ENCODE measurements at regions not wholly inside any gene's neighbourhood (a gene's known extent, or its start where the extent isn't known, plus 50 kb on each side); places are given as distances from the start of the nearest gene placed in this dataset.

DNA sequence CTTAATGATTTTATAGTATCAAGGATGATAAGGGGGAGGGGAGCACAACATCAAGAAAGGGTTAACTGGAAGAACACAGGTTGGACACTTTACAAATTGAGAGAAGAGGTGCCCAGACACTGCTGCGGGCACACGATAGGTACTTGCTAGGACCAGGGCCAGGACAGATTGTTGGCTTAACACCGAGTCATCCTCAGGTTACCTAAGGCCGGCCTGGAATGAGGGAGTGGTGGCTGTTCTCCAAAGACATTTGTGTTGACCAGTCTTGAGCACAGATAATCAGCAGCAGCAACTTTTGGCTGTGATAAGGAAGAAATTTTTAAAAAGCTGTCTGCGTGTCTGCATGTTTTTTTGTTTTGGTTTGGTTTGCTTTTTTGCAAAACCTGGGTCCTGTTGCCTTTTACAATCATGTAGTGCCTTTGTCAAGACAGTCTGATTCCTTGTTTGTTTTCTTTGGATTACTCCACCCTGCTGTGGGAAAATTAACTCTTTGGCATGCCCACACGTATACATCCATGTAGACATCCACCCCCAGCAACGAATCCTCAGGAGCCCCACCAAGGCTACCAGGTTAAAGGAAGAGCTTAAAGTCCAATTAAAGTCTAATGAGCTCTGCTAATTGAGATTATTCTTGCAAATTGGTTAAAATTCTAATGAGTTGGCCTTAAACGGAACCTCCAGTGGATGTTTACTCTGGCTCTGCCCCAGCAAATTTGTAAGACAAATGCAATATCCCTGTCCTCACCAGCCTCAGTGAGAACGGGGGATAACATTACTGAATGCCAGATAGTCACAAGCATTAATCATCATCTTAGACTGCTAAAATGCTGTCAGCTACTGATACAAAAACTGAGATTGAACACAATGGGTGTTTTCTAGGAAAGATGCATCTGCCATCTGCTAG is 382.3 kb downstream of the ACTL7B start:
- Mint-ChIP-seq H3K27ac (no peak overlapping the region), H3K9me3 (peaks cover 9% of the 10 kb centered on the region), H3K27me3 (no peaks in the 10 kb centered on the region), H3K4me3 (no peak overlapping the region), H3K4me1 (ENCODE audit: low read depth) (no peaks in the 10 kb centered on the region), H3K36me3 (ENCODE audit: low read depth) (no peaks in the 10 kb centered on the region)

GRCh38 chr9:108469654-108470053 is 386.1 kb downstream of the ACTL7B start:
- H3K4me3 Mint-ChIP-seq = no peak overlapping the region
- no peaks in the 10 kb centered on the region for H3K27me3 Mint-ChIP-seq
- no peaks in the 10 kb centered on the region for H3K36me3 Mint-ChIP-seq (ENCODE audit: low read depth)
- H3K9me3 Mint-ChIP-seq = peaks cover 9% of the 10 kb centered on the region
- H3K27ac Mint-ChIP-seq = no peak overlapping the region
- H3K4me1 Mint-ChIP-seq (ENCODE audit: low read depth) = no peaks in the 10 kb centered on the region

- no peak overlapping the region for H3K27ac Mint-ChIP-seq
Observed at GRCh38 chr9:108468364-108468763, 387.4 kb downstream of the ACTL7B start.

DNA sequence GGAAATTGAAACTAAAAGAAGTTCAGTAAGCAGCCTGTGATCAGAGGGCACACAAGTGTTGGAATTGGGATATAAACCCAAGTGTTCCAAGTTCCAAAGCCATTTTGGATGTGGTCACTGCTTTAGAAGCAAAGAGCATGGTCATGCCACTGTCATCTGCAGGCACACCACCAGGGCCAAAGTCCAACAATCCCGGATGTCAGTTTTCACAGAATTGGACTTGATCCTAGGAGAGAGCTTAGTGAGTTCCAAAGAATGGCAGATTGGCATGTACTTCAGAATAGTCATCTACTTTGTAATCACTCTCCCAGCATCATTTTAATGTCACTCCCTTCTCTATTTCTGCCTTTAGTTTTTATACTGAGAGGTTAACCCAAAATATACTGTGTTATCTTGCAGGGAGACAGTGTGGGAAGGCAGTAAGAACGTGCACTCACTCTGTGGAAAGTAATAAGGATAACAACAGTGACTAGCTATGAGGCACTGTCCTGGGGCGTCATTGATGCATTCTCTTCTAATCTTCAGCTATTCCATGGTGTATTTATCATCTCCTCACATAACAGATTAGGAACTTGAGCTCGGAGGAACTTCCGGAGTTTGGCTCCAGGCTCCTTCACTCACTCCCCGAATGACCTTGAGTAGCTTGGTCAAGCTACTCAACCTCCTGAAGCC is 388.0 kb downstream of the ACTL7B start:
- no peak overlapping the region for H3K4me3 Mint-ChIP-seq
- no peaks in the 10 kb centered on the region for H3K27me3 Mint-ChIP-seq
- no peaks in the 10 kb centered on the region for H3K4me1 Mint-ChIP-seq (ENCODE audit: low read depth)
- no peak overlapping the region for H3K27ac Mint-ChIP-seq
- peaks cover 9% of the 10 kb centered on the region for H3K9me3 Mint-ChIP-seq
- H3K36me3 Mint-ChIP-seq (ENCODE audit: low read depth) = no peaks in the 10 kb centered on the region

More at GRCh38 chr9:108468364-108468763, 387.4 kb downstream of the ACTL7B start:
- H3K9me3 Mint-ChIP-seq = peaks cover 9% of the 10 kb centered on the region
- H3K4me1 Mint-ChIP-seq (ENCODE audit: low read depth) = no peaks in the 10 kb centered on the region
- H3K36me3 Mint-ChIP-seq (ENCODE audit: low read depth) = no peaks in the 10 kb centered on the region
- H3K4me3 Mint-ChIP-seq = no peak overlapping the region
- H3K27me3 Mint-ChIP-seq = no peaks in the 10 kb centered on the region

GRCh38 chr9:108467161-108467560 is 388.6 kb downstream of the ACTL7B start:
- no peaks in the 10 kb centered on the region for H3K36me3 Mint-ChIP-seq (ENCODE audit: low read depth)
- H3K27ac Mint-ChIP-seq = no peak overlapping the region
- H3K9me3 Mint-ChIP-seq = peaks cover 9% of the 10 kb centered on the region

DNA sequence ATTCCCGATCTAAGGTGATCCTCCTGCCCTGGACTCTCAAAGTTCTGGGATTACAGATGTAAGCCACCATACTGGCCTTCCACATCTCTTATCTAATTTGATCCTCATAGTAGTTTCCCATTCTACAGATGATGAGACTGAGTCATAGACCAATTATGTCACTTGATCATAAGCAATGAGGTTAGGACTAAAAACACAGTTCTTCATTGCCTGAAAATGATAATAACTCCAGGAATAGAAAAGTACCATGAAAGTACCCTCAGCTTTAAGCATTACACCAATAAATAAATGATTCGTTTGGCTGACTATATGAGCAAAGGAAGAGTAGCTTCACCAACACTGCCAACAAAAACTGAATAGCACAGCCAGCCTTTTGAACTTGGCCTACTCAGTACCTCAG is 389.5 kb downstream of the ACTL7B start:
- Mint-ChIP-seq H3K4me1 (ENCODE audit: low read depth) (no peaks in the 10 kb centered on the region), H3K9me3 (peaks cover 5% of the 10 kb centered on the region), H3K36me3 (ENCODE audit: low read depth) (no peaks in the 10 kb centered on the region), H3K27ac (no peak overlapping the region), H3K4me3 (no peak overlapping the region), H3K27me3 (no peaks in the 10 kb centered on the region)

More at GRCh38 chr9:108467161-108467560, 388.6 kb downstream of the ACTL7B start:
- Mint-ChIP-seq H3K27me3 (no peaks in the 10 kb centered on the region), H3K4me3 (no peak overlapping the region), H3K4me1 (ENCODE audit: low read depth) (no peaks in the 10 kb centered on the region)

GRCh38 chr9:108463932-108464606 is 391.7 kb downstream of the ACTL7B start:
- no peaks in the 10 kb centered on the region for H3K4me1 Mint-ChIP-seq (ENCODE audit: low read depth)
- H3K36me3 Mint-ChIP-seq (ENCODE audit: low read depth) = no peaks in the 10 kb centered on the region
- H3K27me3 Mint-ChIP-seq = no peaks in the 10 kb centered on the region
- H3K9me3 Mint-ChIP-seq = peaks cover 5% of the 10 kb centered on the region
- H3K27ac Mint-ChIP-seq = no peak overlapping the region
- H3K4me3 Mint-ChIP-seq = no peak overlapping the region

GRCh38 chr9:108456903-108457302 is 398.9 kb downstream of the ACTL7B start:
- no peak overlapping the region for H3K4me3 Mint-ChIP-seq
- no peak overlapping the region for H3K27ac Mint-ChIP-seq
- no peaks in the 10 kb centered on the region for H3K36me3 Mint-ChIP-seq (ENCODE audit: low read depth)
- H3K9me3 Mint-ChIP-seq = no peaks in the 10 kb centered on the region
- no peaks in the 10 kb centered on the region for H3K4me1 Mint-ChIP-seq (ENCODE audit: low read depth)
- no peaks in the 10 kb centered on the region for H3K27me3 Mint-ChIP-seq

DNA sequence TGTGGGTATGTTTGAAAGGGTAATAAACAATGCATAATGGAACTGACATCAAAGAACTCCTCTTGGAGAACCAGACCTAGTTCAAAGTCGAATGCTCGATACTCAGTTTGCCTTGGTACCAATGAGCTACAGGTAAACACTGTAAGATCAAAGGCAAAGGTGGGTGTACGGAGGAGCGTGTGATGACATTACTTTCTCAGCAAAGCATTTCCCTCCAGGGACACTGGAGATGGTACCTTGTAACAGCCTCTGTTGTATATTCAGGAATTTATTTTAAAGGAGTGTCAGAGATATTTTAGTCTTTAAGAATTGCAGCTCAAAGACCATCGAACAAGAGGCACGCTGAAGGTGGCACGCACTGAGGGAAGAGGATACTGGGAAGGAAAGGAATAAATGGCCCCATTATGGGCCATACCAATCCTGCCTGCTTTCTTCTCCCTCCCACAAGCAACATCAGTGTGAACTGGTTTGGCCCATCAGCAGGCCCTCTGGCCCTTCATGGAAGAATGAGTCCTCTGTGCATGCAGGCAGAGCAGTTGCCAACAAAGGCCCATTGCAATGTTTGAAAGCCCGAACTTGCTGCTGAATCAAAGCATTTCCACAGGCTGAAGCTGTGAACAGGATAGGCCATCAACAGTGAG is 410.2 kb downstream of the ACTL7B start:
- Mint-ChIP-seq H3K36me3 (ENCODE audit: low read depth) (no peaks in the 10 kb centered on the region), H3K4me3 (no peak overlapping the region), H3K9me3 (peaks cover 13% of the 10 kb centered on the region), H3K27ac (no peak overlapping the region), H3K27me3 (no peaks in the 10 kb centered on the region), H3K4me1 (ENCODE audit: low read depth) (no peaks in the 10 kb centered on the region)

DNA sequence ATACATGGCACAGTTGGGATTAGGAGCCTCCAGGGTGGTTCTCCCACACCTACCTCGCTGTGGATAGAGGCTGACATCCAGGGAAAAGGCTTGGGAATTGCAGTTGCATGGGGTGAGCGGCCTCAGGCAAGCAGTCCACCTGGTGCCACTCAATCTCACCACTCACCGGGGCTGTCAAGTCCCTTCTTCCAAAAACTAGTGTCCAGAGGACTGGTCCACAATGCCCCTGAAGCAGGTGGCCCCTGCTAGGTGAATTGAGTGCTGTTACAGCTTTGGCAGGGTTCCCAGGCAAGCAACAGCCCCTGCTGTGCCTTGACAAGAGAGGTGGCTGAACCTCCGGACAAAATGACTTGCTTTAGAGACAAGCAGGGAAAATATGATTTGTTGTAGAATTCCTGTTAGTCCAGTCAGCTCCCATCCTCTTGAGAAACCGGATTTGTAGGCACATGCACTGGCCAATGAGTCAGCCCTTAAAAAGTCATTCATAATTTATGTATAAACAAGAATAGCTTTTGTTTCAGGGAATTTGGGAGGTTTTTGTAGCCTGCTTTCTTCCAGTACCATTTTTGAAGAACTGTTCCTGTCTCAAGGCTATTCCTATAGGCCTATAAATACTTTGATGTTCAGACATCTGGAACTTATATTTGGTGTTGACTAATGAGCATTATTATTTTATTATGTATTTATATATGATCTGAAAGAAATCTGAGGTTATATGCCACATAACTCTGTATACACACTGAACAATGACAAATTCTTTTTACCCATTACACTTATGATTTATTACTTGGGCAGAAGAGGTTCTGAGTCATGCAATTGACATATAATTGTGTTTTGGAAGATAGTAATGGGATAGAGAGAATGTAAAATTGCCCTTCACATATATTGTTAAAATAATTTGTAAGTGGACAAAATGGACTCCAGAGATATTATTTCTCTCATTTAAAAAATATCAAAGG is 411.1 kb downstream of the ACTL7B start:
- Mint-ChIP-seq H3K36me3 (ENCODE audit: low read depth) (no peaks in the 10 kb centered on the region), H3K27ac (no peak overlapping the region), H3K4me1 (ENCODE audit: low read depth) (no peaks in the 10 kb centered on the region), H3K4me3 (no peak overlapping the region), H3K9me3 (peaks cover 13% of the 10 kb centered on the region), H3K27me3 (no peaks in the 10 kb centered on the region)

- no peaks in the 10 kb centered on the region for H3K4me1 Mint-ChIP-seq (ENCODE audit: low read depth)
- no peaks in the 10 kb centered on the region for H3K36me3 Mint-ChIP-seq (ENCODE audit: low read depth)
- no peaks in the 10 kb centered on the region for H3K27me3 Mint-ChIP-seq
- no peak overlapping the region for H3K4me3 Mint-ChIP-seq
- peaks cover 7% of the 10 kb centered on the region for H3K9me3 Mint-ChIP-seq
- H3K27ac Mint-ChIP-seq = no peak overlapping the region
Observed at GRCh38 chr9:108443741-108444140, 412.0 kb downstream of the ACTL7B start.

GRCh38 chr9:108443019-108443633 is 412.7 kb downstream of the ACTL7B start:
- Mint-ChIP-seq H3K36me3 (ENCODE audit: low read depth) (no peaks in the 10 kb centered on the region), H3K27me3 (no peaks in the 10 kb centered on the region), H3K4me1 (ENCODE audit: low read depth) (no peaks in the 10 kb centered on the region), H3K4me3 (no peak overlapping the region), H3K27ac (no peak overlapping the region), H3K9me3 (peaks cover 7% of the 10 kb centered on the region)

DNA sequence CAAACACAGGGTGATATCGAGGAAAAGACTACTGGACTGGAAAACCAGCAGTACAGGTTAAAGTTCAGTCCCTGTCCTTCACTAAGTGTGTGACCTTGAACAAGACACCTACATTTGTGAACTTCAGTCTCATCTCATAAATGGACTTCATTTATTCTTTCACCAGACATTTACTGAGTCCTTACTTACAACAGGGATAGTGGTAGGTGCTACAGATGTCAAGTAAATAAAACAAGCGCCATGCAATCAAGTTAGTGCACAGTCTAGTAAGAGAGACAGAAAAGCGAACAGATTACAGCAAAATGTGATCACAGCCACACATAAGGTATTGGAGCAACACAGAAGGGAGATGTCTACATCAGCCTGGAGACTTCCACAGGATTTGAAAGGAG is 413.2 kb downstream of the ACTL7B start:
- H3K9me3 Mint-ChIP-seq = peaks cover 7% of the 10 kb centered on the region
- H3K27me3 Mint-ChIP-seq = no peaks in the 10 kb centered on the region
- no peaks in the 10 kb centered on the region for H3K4me1 Mint-ChIP-seq (ENCODE audit: low read depth)
- no peak overlapping the region for H3K4me3 Mint-ChIP-seq
- H3K36me3 Mint-ChIP-seq (ENCODE audit: low read depth) = no peaks in the 10 kb centered on the region
- no peak overlapping the region for H3K27ac Mint-ChIP-seq

All from stimulated activated naive CD8-positive, alpha-beta T cell treated with anti-CD3 and anti-CD28 coated beads, Interleukin-15, Interleukin-2, amounts not matched to agents 100 ng/mL and 50 ng/mL, for 24 hours (primary cell).